ENCODE measurements at regions not wholly inside any gene's neighbourhood (a gene's known extent, or its start where the extent isn't known, plus 50 kb on each side); places are given as distances from the start of the nearest gene placed in this dataset.

GRCh38 chr5:153030755-153031725 is 459.4 kb upstream of the GRIA1 start:
- no peak for DNase-seq

- DNase-seq = no peak
Observed at GRCh38 chr5:153039501-153039900, 451.0 kb upstream of the GRIA1 start.

GRCh38 chr5:153043886-153044285 is 446.6 kb upstream of the GRIA1 start:
- DNase-seq = no peak

GRCh38 chr5:153050496-153051179 is 439.8 kb upstream of the GRIA1 start:
- DNase-seq = no peak

- no peak for DNase-seq
Observed at GRCh38 chr5:153066281-153066680, 424.2 kb upstream of the GRIA1 start.

GRCh38 chr5:153067869-153068268 is 422.6 kb upstream of the GRIA1 start:
- no peak for DNase-seq

- DNase-seq = no peak
Observed at GRCh38 chr5:153079396-153079795, 411.1 kb upstream of the GRIA1 start.

GRCh38 chr5:153080940-153081339 is 409.5 kb upstream of the GRIA1 start:
- no peak for DNase-seq

- no peak for DNase-seq
Observed at GRCh38 chr5:153081385-153081784, 409.1 kb upstream of the GRIA1 start.

- DNase-seq = no peak
Observed at GRCh38 chr5:153084511-153084910, 406.0 kb upstream of the GRIA1 start.

GRCh38 chr5:153086486-153086885 is 404.0 kb upstream of the GRIA1 start:
- no peak for DNase-seq

- no peak for DNase-seq
Observed at GRCh38 chr5:153088538-153088937, 401.9 kb upstream of the GRIA1 start.

GRCh38 chr5:153094333-153094732 is 396.1 kb upstream of the GRIA1 start:
- DNase-seq = no peak

- DNase-seq = no peak
Observed at GRCh38 chr5:153096381-153096780, 394.1 kb upstream of the GRIA1 start.

GRCh38 chr5:153099328-153099727 is 391.1 kb upstream of the GRIA1 start:
- DNase-seq = no peak

- no peak for DNase-seq
Observed at GRCh38 chr5:153101235-153102180, 389.0 kb upstream of the GRIA1 start.

- no peak for DNase-seq
Observed at GRCh38 chr5:153116916-153117315, 373.6 kb upstream of the GRIA1 start.

GRCh38 chr5:153118018-153118417 is 372.5 kb upstream of the GRIA1 start:
- no peak for DNase-seq

- DNase-seq = no peak
Observed at GRCh38 chr5:153122403-153122802, 368.1 kb upstream of the GRIA1 start.

- DNase-seq = no peak
Observed at GRCh38 chr5:153130296-153130695, 360.2 kb upstream of the GRIA1 start.

- no peak for DNase-seq
Observed at GRCh38 chr5:153135411-153135810, 355.1 kb upstream of the GRIA1 start.

- DNase-seq = no peak
Observed at GRCh38 chr5:153136910-153137614, 353.4 kb upstream of the GRIA1 start.

All from activated CD4-positive, alpha-beta T cell treated with anti-CD3 and anti-CD28 coated beads, Interleukin-2, amount 50 U/mL, for 1 hour (primary cell).